Suprapubic skin (tissue), 4 donors: ENCODE measurements at regions not wholly inside any gene's neighbourhood (a gene's known extent, or its start where the extent isn't known, plus 50 kb on each side); places are given as distances from the start of the nearest gene placed in this dataset.

Source experiments
- POLR2A ChIP-seq, 2 donors: fragments of 450-650 bp; IDR thresholded peaks; one replicate each; pipeline ENCODE4 v1.6.1; 2017; ENCODE audit warnings: antibody characterized with exemption in 2 of 2, mild to moderate bottlenecking in 2 of 2, moderate library complexity in 2 of 2
- POLR2AphosphoS5 ChIP-seq, 3 donors: sonication (generic); formaldehyde crosslinking; IDR thresholded peaks; one replicate each; pipeline ENCODE4 v1.6.1; 2017; ENCODE audit warnings: antibody characterized with exemption in 3 of 3
- TF ChIP-seq, protein P1 (sequence below), 2 donors: fragments of 200-600 bp in 1 of 2; fragments of 450-650 bp in 1 of 2; sonication (generic) in 1 of 2; IDR thresholded peaks; one replicate each; pipeline ENCODE4 v1.5.1; 2016 to 2019; ENCODE audit warnings: antibody characterized with exemption in 2 of 2, mild to moderate bottlenecking in 1 of 2, moderate library complexity in 1 of 2

- TF ChIP-seq POLR2A (IDR thresholded peaks at IDR 0.05) = no peak
- TF ChIP-seq, protein P1, sequence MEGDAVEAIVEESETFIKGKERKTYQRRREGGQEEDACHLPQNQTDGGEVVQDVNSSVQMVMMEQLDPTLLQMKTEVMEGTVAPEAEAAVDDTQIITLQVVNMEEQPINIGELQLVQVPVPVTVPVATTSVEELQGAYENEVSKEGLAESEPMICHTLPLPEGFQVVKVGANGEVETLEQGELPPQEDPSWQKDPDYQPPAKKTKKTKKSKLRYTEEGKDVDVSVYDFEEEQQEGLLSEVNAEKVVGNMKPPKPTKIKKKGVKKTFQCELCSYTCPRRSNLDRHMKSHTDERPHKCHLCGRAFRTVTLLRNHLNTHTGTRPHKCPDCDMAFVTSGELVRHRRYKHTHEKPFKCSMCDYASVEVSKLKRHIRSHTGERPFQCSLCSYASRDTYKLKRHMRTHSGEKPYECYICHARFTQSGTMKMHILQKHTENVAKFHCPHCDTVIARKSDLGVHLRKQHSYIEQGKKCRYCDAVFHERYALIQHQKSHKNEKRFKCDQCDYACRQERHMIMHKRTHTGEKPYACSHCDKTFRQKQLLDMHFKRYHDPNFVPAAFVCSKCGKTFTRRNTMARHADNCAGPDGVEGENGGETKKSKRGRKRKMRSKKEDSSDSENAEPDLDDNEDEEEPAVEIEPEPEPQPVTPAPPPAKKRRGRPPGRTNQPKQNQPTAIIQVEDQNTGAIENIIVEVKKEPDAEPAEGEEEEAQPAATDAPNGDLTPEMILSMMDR (IDR thresholded peaks at IDR 0.05) = no peak
- TF ChIP-seq POLR2AphosphoS5 (IDR thresholded peaks at IDR 0.05) = no peak
Measured at GRCh38 chr2:150549381-150549780, 61.9 kb upstream of the RND3 start.
